ENCODE measurements at regions not wholly inside any gene's neighbourhood (a gene's known extent, or its start where the extent isn't known, plus 50 kb on each side); places are given as distances from the start of the nearest gene placed in this dataset.

GRCh38 chr2:105943977-105944376 is 199.3 kb downstream of the NCK2 start (continued):
- TF ChIP-seq, protein P1, sequence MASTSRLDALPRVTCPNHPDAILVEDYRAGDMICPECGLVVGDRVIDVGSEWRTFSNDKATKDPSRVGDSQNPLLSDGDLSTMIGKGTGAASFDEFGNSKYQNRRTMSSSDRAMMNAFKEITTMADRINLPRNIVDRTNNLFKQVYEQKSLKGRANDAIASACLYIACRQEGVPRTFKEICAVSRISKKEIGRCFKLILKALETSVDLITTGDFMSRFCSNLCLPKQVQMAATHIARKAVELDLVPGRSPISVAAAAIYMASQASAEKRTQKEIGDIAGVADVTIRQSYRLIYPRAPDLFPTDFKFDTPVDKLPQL (IDR thresholded peaks at IDR 0.05; ENCODE audit: extremely low read depth, insufficient read length), result no peak
- no peak for TF ChIP-seq FOSL1 (tag; conservative IDR thresholded peaks at IDR 0.05)
- no peak for TF ChIP-seq AFF4 (CRISPR knock-in tag; IDR thresholded peaks at IDR 0.05)
- TF ChIP-seq POLR2AphosphoS2 (IDR thresholded peaks at IDR 0.05; ENCODE audit: low read length), result no peak
- no peak for TF ChIP-seq ZNF23 (CRISPR knock-in tag; IDR thresholded peaks at IDR 0.05)
- no peak for TF ChIP-seq HEY1 (CRISPR knock-in tag; IDR thresholded peaks at IDR 0.05; ENCODE audit: borderline replicate concordance)
- TF ChIP-seq ATF7 (IDR thresholded peaks at IDR 0.05), result no peak
- TF ChIP-seq, protein P2, sequence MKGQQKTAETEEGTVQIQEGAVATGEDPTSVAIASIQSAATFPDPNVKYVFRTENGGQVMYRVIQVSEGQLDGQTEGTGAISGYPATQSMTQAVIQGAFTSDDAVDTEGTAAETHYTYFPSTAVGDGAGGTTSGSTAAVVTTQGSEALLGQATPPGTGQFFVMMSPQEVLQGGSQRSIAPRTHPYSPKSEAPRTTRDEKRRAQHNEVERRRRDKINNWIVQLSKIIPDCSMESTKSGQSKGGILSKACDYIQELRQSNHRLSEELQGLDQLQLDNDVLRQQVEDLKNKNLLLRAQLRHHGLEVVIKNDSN (CRISPR knock-in tag; IDR thresholded peaks at IDR 0.05), result 0 out of 2 replicates have a peak, but pooled peaks have one; percentile 38
- TF ChIP-seq TARDBP (IDR thresholded peaks at IDR 0.05), result no peak
- TF ChIP-seq ZFP91 (CRISPR knock-in tag; IDR thresholded peaks at IDR 0.05), result no peak
- TF ChIP-seq MIER1 (IDR thresholded peaks at IDR 0.05; ENCODE audit: low read depth), result no peak
- TF ChIP-seq ZNF347 (CRISPR knock-in tag; IDR thresholded peaks at IDR 0.05; ENCODE audit: low read depth), result no peak
- no peak for TF ChIP-seq BCOR (IDR thresholded peaks at IDR 0.05)
- no peak for TF ChIP-seq STAT5A (IDR thresholded peaks at IDR 0.05; ENCODE audit: borderline replicate concordance, low read length)
- TF ChIP-seq POLR3G (IDR thresholded peaks at IDR 0.05; ENCODE audit: extremely low read depth, insufficient read length, insufficient replicate concordance), result no peak
- TF ChIP-seq GATAD2A (IDR thresholded peaks at IDR 0.05), result no peak
- no peak for TF ChIP-seq LCOR (CRISPR knock-in tag; IDR thresholded peaks at IDR 0.05)
- TF ChIP-seq, protein P3, sequence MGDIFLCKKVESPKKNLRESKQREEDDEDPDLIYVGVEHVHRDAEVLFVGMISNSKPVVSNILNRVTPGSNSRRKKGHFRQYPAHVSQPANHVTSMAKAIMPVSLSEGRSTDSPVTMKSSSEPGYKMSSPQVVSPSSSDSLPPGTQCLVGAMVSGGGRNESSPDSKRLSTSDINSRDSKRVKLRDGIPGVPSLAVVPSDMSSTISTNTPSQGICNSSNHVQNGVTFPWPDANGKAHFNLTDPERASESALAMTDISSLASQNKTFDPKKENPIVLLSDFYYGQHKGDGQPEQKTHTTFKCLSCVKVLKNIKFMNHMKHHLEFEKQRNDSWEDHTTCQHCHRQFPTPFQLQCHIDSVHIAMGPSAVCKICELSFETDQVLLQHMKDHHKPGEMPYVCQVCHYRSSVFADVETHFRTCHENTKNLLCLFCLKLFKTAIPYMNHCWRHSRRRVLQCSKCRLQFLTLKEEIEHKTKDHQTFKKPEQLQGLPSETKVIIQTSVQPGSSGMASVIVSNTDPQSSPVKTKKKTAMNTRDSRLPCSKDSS (IDR thresholded peaks at IDR 0.05; ENCODE audit: low read depth, partially characterized antibody), result no peak
- no peak for TF ChIP-seq ZNF75A (CRISPR knock-in tag; IDR thresholded peaks at IDR 0.05)
- no peak for TF ChIP-seq ZNF316 (IDR thresholded peaks at IDR 0.05)
